ENCODE measurements at regions not wholly inside any gene's neighbourhood (a gene's known extent, or its start where the extent isn't known, plus 50 kb on each side); places are given as distances from the start of the nearest gene placed in this dataset.

- TF ChIP-seq PPARA (CRISPR knock-in tag; IDR thresholded peaks at IDR 0.05; ENCODE audit: borderline replicate concordance) (no peak), ZNF8 (CRISPR knock-in tag; IDR thresholded peaks at IDR 0.05) (no peak), OSR1 (CRISPR knock-in tag; IDR thresholded peaks at IDR 0.05) (no peak), TSHZ2 (CRISPR knock-in tag; IDR thresholded peaks at IDR 0.05) (no peak), ZFP3 (CRISPR knock-in tag; IDR thresholded peaks at IDR 0.05) (no peak), BACH2 (CRISPR knock-in tag; IDR thresholded peaks at IDR 0.05; ENCODE audit: borderline replicate concordance) (no peak), CSDC2 (CRISPR knock-in tag; IDR thresholded peaks at IDR 0.05) (no peak), ARNTL (CRISPR knock-in tag; IDR thresholded peaks at IDR 0.05; ENCODE audit: borderline replicate concordance, low read depth) (no peak), ISL1 (CRISPR knock-in tag; IDR thresholded peaks at IDR 0.05) (no peak), RARB (CRISPR knock-in tag; IDR thresholded peaks at IDR 0.05) (no peak)
- TF ChIP-seq, protein P1, sequence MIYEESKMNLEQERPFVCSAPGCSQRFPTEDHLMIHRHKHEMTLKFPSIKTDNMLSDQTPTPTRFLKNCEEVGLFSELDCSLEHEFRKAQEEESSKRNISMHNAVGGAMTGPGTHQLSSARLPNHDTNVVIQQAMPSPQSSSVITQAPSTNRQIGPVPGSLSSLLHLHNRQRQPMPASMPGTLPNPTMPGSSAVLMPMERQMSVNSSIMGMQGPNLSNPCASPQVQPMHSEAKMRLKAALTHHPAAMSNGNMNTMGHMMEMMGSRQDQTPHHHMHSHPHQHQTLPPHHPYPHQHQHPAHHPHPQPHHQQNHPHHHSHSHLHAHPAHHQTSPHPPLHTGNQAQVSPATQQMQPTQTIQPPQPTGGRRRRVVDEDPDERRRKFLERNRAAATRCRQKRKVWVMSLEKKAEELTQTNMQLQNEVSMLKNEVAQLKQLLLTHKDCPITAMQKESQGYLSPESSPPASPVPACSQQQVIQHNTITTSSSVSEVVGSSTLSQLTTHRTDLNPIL (CRISPR knock-in tag; IDR thresholded peaks at IDR 0.05; ENCODE audit: low read depth), result no peak
- TF ChIP-seq, protein P2, sequence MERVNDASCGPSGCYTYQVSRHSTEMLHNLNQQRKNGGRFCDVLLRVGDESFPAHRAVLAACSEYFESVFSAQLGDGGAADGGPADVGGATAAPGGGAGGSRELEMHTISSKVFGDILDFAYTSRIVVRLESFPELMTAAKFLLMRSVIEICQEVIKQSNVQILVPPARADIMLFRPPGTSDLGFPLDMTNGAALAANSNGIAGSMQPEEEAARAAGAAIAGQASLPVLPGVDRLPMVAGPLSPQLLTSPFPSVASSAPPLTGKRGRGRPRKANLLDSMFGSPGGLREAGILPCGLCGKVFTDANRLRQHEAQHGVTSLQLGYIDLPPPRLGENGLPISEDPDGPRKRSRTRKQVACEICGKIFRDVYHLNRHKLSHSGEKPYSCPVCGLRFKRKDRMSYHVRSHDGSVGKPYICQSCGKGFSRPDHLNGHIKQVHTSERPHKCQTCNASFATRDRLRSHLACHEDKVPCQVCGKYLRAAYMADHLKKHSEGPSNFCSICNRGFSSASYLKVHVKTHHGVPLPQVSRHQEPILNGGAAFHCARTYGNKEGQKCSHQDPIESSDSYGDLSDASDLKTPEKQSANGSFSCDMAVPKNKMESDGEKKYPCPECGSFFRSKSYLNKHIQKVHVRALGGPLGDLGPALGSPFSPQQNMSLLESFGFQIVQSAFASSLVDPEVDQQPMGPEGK (CRISPR knock-in tag; IDR thresholded peaks at IDR 0.05; ENCODE audit: borderline replicate concordance), result no peak
- TF ChIP-seq, protein P3, sequence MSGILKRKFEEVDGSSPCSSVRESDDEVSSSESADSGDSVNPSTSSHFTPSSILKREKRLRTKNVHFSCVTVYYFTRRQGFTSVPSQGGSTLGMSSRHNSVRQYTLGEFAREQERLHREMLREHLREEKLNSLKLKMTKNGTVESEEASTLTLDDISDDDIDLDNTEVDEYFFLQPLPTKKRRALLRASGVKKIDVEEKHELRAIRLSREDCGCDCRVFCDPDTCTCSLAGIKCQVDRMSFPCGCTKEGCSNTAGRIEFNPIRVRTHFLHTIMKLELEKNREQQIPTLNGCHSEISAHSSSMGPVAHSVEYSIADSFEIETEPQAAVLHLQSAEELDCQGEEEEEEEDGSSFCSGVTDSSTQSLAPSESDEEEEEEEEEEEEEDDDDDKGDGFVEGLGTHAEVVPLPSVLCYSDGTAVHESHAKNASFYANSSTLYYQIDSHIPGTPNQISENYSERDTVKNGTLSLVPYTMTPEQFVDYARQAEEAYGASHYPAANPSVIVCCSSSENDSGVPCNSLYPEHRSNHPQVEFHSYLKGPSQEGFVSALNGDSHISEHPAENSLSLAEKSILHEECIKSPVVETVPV (CRISPR knock-in tag; IDR thresholded peaks at IDR 0.05), result no peak
Measured at GRCh38 chr14:96153003-96153402, 51.6 kb upstream of the BDKRB2 start.
